ENCODE measurements at regions not wholly inside any gene's neighbourhood (a gene's known extent, or its start where the extent isn't known, plus 50 kb on each side); places are given as distances from the start of the nearest gene placed in this dataset.

GRCh38 chr2:146697307-146697706, 1147.5 kb upstream of the ACVR2A start:
- TF ChIP-seq CTCF (IDR thresholded peaks at IDR 0.05; ENCODE audit: insufficient read depth, low read length) (no peak), POLR2AphosphoS5 (IDR thresholded peaks at IDR 0.05; ENCODE audit: low read depth) (no peak), REST (IDR thresholded peaks at IDR 0.05; ENCODE audit: insufficient replicate concordance, low read depth) (no peak), GABPA (IDR thresholded peaks at IDR 0.05; ENCODE audit: low read depth) (no peak)

All from HL-60 (cell line).